HL-60 (cell line): ENCODE measurements at regions not wholly inside any gene's neighbourhood (a gene's known extent, or its start where the extent isn't known, plus 50 kb on each side); places are given as distances from the start of the nearest gene placed in this dataset.

Experiments
- GABPA ChIP-seq: IDR thresholded peaks from 2 replicates; pipeline ENCODE4 v1.6.1; 2012; ENCODE audit warnings: low read depth
- POLR2AphosphoS5 ChIP-seq: IDR thresholded peaks from 2 replicates; pipeline ENCODE4 v1.6.1; 2012; ENCODE audit warnings: low read depth
- SPI1 ChIP-seq: IDR thresholded peaks from 2 replicates; pipeline ENCODE4 v1.6.1; 2012; ENCODE audit warnings: low read depth, mild to moderate bottlenecking, borderline replicate concordance
- TF ChIP-seq, protein P1 (sequence below): IDR thresholded peaks from one replicate; pipeline ENCODE4 v1.5.1; 2011; ENCODE audit warnings: low read length, control low read depth, inconsistent platforms; ENCODE audit not compliant: insufficient read depth
- TF ChIP-seq, protein P2 (sequence below): IDR thresholded peaks from 2 replicates; pipeline ENCODE4 v1.6.1; 2012; ENCODE audit warnings: low read depth; ENCODE audit not compliant: insufficient replicate concordance

DNA sequence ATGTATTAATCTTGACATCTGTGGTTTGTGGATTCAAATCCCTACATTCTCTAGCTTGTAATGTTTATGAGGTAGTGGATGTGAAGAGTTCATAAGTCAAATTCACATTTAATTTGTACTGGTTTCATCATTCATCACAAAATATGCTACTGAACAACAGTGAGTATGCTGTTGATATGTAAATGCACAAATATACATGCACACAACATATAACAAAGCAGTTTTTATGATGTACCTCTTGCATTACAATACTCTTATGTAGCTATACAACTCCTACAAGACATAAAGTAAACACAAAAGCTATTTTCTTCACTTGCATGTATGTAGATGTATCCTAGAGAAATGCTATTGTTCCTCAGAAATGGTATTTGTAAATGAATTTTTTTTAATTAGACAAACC is 111.0 kb upstream of the ANTXRL start:
- TF ChIP-seq, protein P1, sequence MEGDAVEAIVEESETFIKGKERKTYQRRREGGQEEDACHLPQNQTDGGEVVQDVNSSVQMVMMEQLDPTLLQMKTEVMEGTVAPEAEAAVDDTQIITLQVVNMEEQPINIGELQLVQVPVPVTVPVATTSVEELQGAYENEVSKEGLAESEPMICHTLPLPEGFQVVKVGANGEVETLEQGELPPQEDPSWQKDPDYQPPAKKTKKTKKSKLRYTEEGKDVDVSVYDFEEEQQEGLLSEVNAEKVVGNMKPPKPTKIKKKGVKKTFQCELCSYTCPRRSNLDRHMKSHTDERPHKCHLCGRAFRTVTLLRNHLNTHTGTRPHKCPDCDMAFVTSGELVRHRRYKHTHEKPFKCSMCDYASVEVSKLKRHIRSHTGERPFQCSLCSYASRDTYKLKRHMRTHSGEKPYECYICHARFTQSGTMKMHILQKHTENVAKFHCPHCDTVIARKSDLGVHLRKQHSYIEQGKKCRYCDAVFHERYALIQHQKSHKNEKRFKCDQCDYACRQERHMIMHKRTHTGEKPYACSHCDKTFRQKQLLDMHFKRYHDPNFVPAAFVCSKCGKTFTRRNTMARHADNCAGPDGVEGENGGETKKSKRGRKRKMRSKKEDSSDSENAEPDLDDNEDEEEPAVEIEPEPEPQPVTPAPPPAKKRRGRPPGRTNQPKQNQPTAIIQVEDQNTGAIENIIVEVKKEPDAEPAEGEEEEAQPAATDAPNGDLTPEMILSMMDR = no peak
- TF ChIP-seq POLR2AphosphoS5 = no peak
- TF ChIP-seq, protein P2, sequence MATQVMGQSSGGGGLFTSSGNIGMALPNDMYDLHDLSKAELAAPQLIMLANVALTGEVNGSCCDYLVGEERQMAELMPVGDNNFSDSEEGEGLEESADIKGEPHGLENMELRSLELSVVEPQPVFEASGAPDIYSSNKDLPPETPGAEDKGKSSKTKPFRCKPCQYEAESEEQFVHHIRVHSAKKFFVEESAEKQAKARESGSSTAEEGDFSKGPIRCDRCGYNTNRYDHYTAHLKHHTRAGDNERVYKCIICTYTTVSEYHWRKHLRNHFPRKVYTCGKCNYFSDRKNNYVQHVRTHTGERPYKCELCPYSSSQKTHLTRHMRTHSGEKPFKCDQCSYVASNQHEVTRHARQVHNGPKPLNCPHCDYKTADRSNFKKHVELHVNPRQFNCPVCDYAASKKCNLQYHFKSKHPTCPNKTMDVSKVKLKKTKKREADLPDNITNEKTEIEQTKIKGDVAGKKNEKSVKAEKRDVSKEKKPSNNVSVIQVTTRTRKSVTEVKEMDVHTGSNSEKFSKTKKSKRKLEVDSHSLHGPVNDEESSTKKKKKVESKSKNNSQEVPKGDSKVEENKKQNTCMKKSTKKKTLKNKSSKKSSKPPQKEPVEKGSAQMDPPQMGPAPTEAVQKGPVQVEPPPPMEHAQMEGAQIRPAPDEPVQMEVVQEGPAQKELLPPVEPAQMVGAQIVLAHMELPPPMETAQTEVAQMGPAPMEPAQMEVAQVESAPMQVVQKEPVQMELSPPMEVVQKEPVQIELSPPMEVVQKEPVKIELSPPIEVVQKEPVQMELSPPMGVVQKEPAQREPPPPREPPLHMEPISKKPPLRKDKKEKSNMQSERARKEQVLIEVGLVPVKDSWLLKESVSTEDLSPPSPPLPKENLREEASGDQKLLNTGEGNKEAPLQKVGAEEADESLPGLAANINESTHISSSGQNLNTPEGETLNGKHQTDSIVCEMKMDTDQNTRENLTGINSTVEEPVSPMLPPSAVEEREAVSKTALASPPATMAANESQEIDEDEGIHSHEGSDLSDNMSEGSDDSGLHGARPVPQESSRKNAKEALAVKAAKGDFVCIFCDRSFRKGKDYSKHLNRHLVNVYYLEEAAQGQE = no peak
- no peak for TF ChIP-seq SPI1
- TF ChIP-seq GABPA = no peak
